ENCODE measurements at regions not wholly inside any gene's neighbourhood (a gene's known extent, or its start where the extent isn't known, plus 50 kb on each side); places are given as distances from the start of the nearest gene placed in this dataset.

GRCh38 chr19:31664997-31665396, 315.8 kb upstream of the TSHZ3 start:
- H3K4me2 ChIP-seq (ENCODE audit: low read depth, low read length) = no peak overlapping the region
- H2AFZ ChIP-seq (ENCODE audit: low read length) = no peak overlapping the region
- H3K9me3 ChIP-seq (replicated peaks; ENCODE audit: insufficient read depth, low read length) = no peaks in the 10 kb centered on the region
- no peaks in the 10 kb centered on the region for H3K36me3 ChIP-seq (replicated peaks; ENCODE audit: insufficient read depth, low read length)
- H3K27ac ChIP-seq (ENCODE audit: low read length) = no peak overlapping the region
- no peak overlapping the region for H3K4me3 ChIP-seq (ENCODE audit: low read length)
- H3K9ac ChIP-seq (ENCODE audit: low read length) = no peak overlapping the region
- H3K27me3 ChIP-seq (replicated peaks; ENCODE audit: insufficient read depth, low read length) = peaks cover 43% of the 10 kb centered on the region
- no peaks in the 10 kb centered on the region for H3K4me1 ChIP-seq (ENCODE audit: low read length)
- no peaks in the 10 kb centered on the region for H3F3A ChIP-seq (ENCODE audit: insufficient read depth, low read length)
- no peak for DNase-seq
- TF ChIP-seq CTCF (IDR thresholded peaks at IDR 0.05; ENCODE audit: low read length) (no peak), EZH2phosphoT487 (IDR thresholded peaks at IDR 0.05; ENCODE audit: low read length) (no peak), EZH2 (optimal IDR thresholded peaks at IDR 0.05; ENCODE audit: low read depth, low read length) (no peak)
- no peaks in the 10 kb centered on the region for H3K9me2 ChIP-seq (replicated peaks; ENCODE audit: insufficient read depth, low read length)
- H3K79me2 ChIP-seq (ENCODE audit: low read length) = no peaks in the 10 kb centered on the region
- no peaks in the 10 kb centered on the region for H4K20me1 ChIP-seq (ENCODE audit: insufficient read depth, low read length)

- no peak overlapping the region for H2AFZ ChIP-seq (ENCODE audit: low read length)
- TF ChIP-seq CTCF (IDR thresholded peaks at IDR 0.05; ENCODE audit: low read length) (no peak), EZH2phosphoT487 (IDR thresholded peaks at IDR 0.05; ENCODE audit: low read length) (no peak), EZH2 (optimal IDR thresholded peaks at IDR 0.05; ENCODE audit: low read depth, low read length) (no peak)
These were observed 316.9 kb upstream of the TSHZ3 start for GRCh38 chr19:31666126-31666525.

GRCh38 chr19:31667106-31667505, 317.9 kb upstream of the TSHZ3 start:
- H3K4me1 ChIP-seq (ENCODE audit: low read length) = no peaks in the 10 kb centered on the region
- H3K36me3 ChIP-seq (replicated peaks; ENCODE audit: insufficient read depth, low read length) = no peaks in the 10 kb centered on the region
- no peak overlapping the region for H3K9ac ChIP-seq (ENCODE audit: low read length)
- H4K20me1 ChIP-seq (ENCODE audit: insufficient read depth, low read length) = no peaks in the 10 kb centered on the region
- H3K79me2 ChIP-seq (ENCODE audit: low read length) = no peaks in the 10 kb centered on the region
- H3F3A ChIP-seq (ENCODE audit: insufficient read depth, low read length) = no peaks in the 10 kb centered on the region
- no peak overlapping the region for H2AFZ ChIP-seq (ENCODE audit: low read length)
- DNase-seq = peak; percentile 23
- H3K4me3 ChIP-seq (ENCODE audit: low read length) = no peak overlapping the region
- no peaks in the 10 kb centered on the region for H3K9me2 ChIP-seq (replicated peaks; ENCODE audit: insufficient read depth, low read length)
- H3K27ac ChIP-seq (ENCODE audit: low read length) = no peak overlapping the region
- no peaks in the 10 kb centered on the region for H3K9me3 ChIP-seq (replicated peaks; ENCODE audit: insufficient read depth, low read length)
- H3K27me3 ChIP-seq (replicated peaks; ENCODE audit: insufficient read depth, low read length) = peaks cover 33% of the 10 kb centered on the region
- no peak overlapping the region for H3K4me2 ChIP-seq (ENCODE audit: low read depth, low read length)
- TF ChIP-seq EZH2 (optimal IDR thresholded peaks at IDR 0.05; ENCODE audit: low read depth, low read length) = no peak
- no peak for TF ChIP-seq CTCF (IDR thresholded peaks at IDR 0.05; ENCODE audit: low read length)
- no peak for TF ChIP-seq EZH2phosphoT487 (IDR thresholded peaks at IDR 0.05; ENCODE audit: low read length)

More at GRCh38 chr19:31666126-31666525, 316.9 kb upstream of the TSHZ3 start:
- no peak overlapping the region for H3K4me3 ChIP-seq (ENCODE audit: low read length)
- no peak overlapping the region for H3K9ac ChIP-seq (ENCODE audit: low read length)
- H3K9me3 ChIP-seq (replicated peaks; ENCODE audit: insufficient read depth, low read length) = no peaks in the 10 kb centered on the region
- no peaks in the 10 kb centered on the region for H3K79me2 ChIP-seq (ENCODE audit: low read length)
- no peak overlapping the region for H3K4me2 ChIP-seq (ENCODE audit: low read depth, low read length)
- DNase-seq = no peak
- H3K36me3 ChIP-seq (replicated peaks; ENCODE audit: insufficient read depth, low read length) = no peaks in the 10 kb centered on the region
- no peaks in the 10 kb centered on the region for H3K4me1 ChIP-seq (ENCODE audit: low read length)
- peaks cover 37% of the 10 kb centered on the region for H3K27me3 ChIP-seq (replicated peaks; ENCODE audit: insufficient read depth, low read length)
- no peaks in the 10 kb centered on the region for H3F3A ChIP-seq (ENCODE audit: insufficient read depth, low read length)
- H3K27ac ChIP-seq (ENCODE audit: low read length) = no peak overlapping the region
- H4K20me1 ChIP-seq (ENCODE audit: insufficient read depth, low read length) = no peaks in the 10 kb centered on the region
- no peaks in the 10 kb centered on the region for H3K9me2 ChIP-seq (replicated peaks; ENCODE audit: insufficient read depth, low read length)

Data from MM.1S (cell line).